Stimulated activated CD8-positive, alpha-beta memory T cell treated with anti-CD3 and anti-CD28 coated beads, Interleukin-12 subunit alpha, Interleukin-12 subunit beta, amount 100 ng/mL, for 4 hours (primary cell): ENCODE measurements at regions not wholly inside any gene's neighbourhood (a gene's known extent, or its start where the extent isn't known, plus 50 kb on each side); places are given as distances from the start of the nearest gene placed in this dataset.

ENCODE experiments used
- DNase-seq: peaks from one replicate; pipeline ENCODE4 v3.0.0-alpha.2; 2020; ENCODE audit warnings: low read depth

- DNase-seq = no peak
Measured at GRCh38 chr12:111110556-111110955, 190.2 kb upstream of the MYL2 start.

GRCh38 chr12:111108726-111109125 lies 188.3 kb upstream of the MYL2 start:
- no peak for DNase-seq

GRCh38 chr12:111107392-111108178 lies 187.2 kb upstream of the MYL2 start:
- DNase-seq = no peak

GRCh38 chr12:111105294-111105693 lies 184.9 kb upstream of the MYL2 start:
- DNase-seq = no peak

GRCh38 chr12:111103583-111103982 lies 183.2 kb upstream of the MYL2 start:
- no peak for DNase-seq

GRCh38 chr12:111102102-111102739 lies 181.8 kb upstream of the MYL2 start:
- DNase-seq = no peak

- DNase-seq = no peak
Measured at GRCh38 chr12:111101003-111101402, 180.6 kb upstream of the MYL2 start.

- no peak for DNase-seq
Measured at GRCh38 chr12:111100554-111100953, 180.2 kb upstream of the MYL2 start.

- DNase-seq = no peak
Measured at GRCh38 chr12:111100003-111100402, 179.6 kb upstream of the MYL2 start.

GRCh38 chr12:111099186-111099585 lies 178.8 kb upstream of the MYL2 start:
- DNase-seq = no peak

GRCh38 chr12:111094157-111095010 lies 174.0 kb upstream of the MYL2 start:
- no peak for DNase-seq

- peak; percentile 3 for DNase-seq
Measured at GRCh38 chr12:111093428-111094142, 173.2 kb upstream of the MYL2 start.

- DNase-seq = no peak
Measured at GRCh38 chr12:111091051-111091450, 170.7 kb upstream of the MYL2 start.

GRCh38 chr12:111089616-111090015 lies 169.2 kb upstream of the MYL2 start:
- DNase-seq = no peak

GRCh38 chr12:111088409-111088808 lies 168.0 kb upstream of the MYL2 start:
- DNase-seq = no peak

GRCh38 chr12:111086947-111087700 lies 166.7 kb upstream of the MYL2 start:
- DNase-seq = no peak

- no peak for DNase-seq
Measured at GRCh38 chr12:111085096-111085495, 164.7 kb upstream of the MYL2 start.

- DNase-seq = no peak
Measured at GRCh38 chr12:111084605-111085004, 164.2 kb upstream of the MYL2 start.

- no peak for DNase-seq
Measured at GRCh38 chr12:111084158-111084557, 163.8 kb upstream of the MYL2 start.

GRCh38 chr12:111081600-111081999 lies 161.2 kb upstream of the MYL2 start:
- no peak for DNase-seq

- DNase-seq = no peak
Measured at GRCh38 chr12:111078731-111079130, 158.4 kb upstream of the MYL2 start.
